ENCODE measurements at regions not wholly inside any gene's neighbourhood (a gene's known extent, or its start where the extent isn't known, plus 50 kb on each side); places are given as distances from the start of the nearest gene placed in this dataset.

DNA sequence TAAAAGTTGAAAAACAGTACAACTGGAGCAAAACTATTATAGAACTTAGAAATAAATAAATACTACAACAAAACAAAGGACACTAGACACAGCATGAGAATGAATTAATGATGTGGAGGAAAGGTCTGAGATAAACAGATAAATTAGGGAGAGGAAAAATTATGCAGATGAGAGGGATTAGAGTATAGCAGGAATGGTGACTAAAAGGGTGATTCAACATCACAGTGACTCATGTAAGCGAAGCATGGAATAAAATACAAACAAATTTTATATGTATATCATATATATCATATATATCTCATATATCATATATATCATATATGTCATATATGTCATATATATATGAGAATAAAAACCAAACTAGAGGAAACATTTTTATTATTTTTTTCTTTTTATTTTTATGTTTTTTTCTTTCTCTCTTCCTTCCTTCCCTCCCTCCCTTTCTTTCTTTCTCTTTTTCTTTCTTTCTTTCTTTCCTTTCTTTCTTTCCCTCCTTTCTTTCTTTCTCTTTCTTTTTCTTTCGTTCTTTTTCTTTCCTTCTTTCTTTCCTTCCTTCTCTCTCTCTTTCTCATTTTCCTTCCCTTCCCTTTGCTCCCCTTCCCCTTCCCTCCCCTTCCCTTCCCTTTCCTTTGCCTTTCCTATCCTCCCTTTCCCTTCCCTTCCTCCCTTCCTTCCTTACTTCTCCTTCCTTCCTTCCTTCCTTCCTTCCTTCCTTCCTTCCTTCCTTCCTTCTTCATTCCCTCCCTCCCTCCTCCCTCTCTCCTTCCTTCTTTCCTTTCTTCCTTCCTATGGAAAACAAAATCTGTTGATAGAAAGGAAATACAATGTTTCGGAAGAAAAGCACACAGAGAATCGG is 1014.6 kb downstream of the GRIK2 start:
- no peak for DNase-seq (ENCODE audit: low read depth)

DNA sequence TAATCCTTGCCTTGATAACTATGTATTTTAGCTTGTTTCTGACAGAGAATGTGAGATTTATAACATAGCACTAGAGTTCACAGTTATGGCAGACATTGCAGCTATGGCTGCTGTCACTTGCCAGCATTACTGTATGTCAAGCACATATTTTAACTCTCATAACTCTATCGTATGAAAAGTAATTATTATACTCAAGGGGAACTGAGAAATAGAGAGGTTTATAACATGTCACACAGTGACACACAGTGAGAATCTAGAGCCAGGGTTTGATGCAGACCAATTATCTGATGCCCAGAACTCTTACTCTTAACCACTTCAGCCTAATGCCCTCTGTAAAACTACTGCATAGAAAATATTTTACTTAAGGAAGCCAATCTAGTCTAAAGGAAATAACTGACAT is 1012.4 kb downstream of the GRIK2 start:
- DNase-seq (ENCODE audit: low read depth) = no peak

DNA sequence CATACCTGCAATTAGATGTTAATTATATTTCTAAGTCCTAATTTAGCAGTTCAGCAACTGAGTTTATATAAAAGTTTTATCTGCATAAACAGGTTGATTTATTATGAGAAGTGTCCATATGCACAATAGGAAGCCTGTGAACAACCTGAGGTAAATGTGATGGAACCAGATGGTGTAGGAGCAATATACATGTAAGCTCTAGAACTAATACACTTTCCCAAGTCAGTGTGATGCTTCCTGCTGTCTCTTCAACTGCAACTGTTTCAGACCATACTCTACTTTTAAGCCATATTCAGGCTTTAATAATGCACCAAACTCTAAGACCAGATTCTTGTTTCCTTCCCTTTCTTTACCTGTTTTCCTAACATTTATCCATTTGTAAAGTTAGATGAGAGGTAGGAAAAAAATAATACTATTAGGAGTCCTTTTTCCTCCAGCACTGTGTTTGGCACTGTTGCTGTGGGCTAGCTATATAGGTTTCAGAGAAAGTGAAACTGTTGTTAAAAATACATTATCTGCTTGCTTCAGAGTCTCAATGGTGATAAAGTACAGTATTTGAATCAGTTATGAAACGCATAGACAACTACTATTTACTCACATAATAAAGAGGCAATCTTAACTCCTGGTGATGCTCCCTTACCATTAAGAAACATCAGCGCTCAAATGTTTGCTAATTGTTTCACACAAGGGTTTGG is 1009.3 kb downstream of the GRIK2 start:
- no peak for DNase-seq (ENCODE audit: low read depth)

DNA sequence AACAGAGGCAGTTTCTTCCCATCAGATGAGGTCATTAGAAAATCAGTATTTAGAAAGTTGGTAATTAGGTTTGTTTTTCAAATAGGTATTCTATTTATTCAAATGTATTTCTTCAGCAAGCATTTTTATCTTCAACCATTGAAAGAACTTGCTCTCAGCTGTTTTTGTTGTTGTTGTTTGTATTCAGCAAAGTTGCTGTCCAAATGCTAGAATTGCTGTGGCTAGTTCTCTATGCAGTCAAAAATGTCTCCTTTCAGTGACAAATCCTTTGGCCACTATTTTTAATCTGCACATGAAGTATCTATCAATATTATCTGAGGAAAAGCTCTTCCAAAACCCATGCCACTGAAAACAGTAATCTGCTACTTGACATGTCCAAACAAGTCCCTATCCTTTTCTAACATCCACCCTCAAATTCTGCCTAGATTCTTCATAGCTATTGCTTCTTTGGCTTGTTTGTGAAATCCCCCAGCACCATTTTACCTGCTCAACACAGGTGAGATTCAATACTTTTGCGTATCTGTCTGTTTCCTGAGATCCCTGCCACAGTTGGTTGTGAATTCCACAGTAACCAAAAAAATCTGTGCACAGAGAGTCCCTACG is 1005.4 kb downstream of the GRIK2 start:
- DNase-seq (ENCODE audit: low read depth) = no peak

DNA sequence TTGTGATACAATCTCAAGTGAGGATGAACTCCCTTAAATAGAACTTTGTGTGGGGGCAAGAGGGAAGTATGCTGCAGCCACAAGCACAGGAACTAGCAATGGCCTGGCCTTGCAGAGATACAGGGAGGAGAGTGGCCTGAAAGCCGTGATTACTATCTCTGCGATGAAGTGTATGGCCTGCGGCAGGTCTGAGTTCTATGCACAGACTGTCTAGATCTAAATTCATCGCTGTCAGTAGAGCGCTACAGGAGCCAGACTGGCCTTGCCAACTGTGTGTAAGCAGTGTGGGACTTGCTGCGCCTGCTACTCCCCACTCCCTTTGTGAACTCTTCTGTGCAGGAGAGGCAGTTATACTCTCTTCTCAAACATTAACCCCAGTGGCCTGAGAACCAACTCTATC is 997.0 kb downstream of the GRIK2 start:
- DNase-seq (ENCODE audit: low read depth) = no peak

DNA sequence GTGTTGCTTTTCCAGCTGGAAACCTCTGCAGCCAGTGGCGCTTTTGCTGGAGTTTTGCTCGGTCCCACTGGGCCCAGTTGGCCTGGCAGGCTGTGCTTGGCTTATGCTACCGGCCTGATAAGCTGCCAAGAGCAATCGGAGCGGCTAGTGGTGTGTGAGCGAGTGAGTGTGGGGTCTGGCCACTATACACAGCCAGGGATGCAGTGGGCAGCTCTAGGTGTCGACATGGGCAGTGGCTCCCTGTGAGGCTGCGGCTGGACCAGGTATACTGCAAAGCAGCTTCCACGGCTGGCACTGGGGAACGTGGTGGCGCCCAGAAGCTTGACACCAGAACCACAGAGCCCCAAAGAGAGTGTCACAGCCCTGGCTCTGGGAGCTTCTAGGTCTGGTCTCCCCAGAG is 996.5 kb downstream of the GRIK2 start:
- DNase-seq (ENCODE audit: low read depth) = no peak

DNA sequence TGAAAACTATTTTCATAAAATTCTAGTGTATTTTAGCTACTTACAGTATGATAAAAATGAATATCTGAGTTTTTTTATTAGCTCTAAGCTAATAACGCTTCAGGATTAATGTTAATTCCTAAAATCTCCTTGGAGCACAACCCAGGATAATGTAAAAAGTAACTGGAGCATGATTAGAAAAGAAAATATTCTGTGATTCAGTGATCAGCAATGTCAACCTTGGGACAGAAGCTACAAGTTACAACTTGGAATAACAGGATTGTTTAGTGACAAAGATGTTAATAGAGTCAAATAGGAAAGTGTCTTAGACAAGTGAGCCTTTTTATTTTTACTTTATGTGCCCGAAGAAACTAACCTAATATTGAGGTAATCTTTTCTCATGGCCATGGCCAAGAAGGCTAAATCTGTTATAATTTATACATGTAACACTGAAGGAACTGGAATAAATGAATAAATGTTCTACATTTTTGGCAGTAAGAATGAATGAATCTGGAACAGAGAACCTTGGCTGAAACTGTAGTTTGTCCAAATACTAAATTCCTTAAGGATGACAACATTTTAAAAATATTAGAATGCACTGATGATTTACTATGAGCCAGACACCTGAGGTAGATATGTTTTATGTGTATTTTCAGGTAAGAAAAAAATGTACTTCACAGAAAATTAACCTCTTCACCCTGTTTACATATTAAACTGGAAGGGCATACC is 994.0 kb downstream of the GRIK2 start:
- no peak for DNase-seq (ENCODE audit: low read depth)

DNA sequence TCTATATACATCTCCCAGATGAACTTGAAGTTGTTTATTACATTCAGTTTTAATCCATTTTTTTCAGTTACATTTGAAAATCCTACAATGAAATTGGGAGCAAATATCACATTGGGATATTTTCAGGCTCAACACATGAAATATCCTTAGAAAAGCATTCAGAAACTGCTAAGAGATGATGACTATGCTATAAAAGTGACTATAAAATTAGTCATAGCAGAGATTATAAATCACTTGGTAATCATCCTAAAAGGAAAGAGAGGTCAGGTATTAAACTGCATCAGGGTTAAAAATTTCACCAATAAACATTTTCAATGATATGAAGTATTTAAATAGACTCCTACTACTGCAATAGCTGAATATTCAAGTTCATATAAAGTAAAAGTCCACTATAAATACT is 987.7 kb downstream of the GRIK2 start:
- no peak for DNase-seq (ENCODE audit: low read depth)

DNA sequence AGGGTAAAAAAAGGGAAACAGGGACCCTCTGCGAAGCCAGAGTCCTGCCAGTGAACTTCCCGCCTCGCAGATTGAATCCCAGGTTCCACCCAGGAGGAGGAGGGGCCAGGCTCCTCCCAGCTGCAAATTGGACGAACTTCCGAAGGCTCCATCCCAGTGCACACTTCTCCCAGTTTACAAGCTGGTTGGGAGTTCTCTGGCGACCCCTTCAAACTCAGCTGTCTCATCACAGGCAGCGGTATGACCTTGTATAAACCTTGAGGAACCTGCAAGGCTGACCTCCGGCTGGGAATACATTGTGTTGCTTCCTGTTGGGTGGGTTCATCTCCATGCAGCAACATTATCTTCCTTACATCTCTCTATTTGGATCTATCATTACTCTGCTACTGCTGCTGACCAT is 962.7 kb downstream of the GRIK2 start:
- no peak for DNase-seq (ENCODE audit: low read depth)

DNA sequence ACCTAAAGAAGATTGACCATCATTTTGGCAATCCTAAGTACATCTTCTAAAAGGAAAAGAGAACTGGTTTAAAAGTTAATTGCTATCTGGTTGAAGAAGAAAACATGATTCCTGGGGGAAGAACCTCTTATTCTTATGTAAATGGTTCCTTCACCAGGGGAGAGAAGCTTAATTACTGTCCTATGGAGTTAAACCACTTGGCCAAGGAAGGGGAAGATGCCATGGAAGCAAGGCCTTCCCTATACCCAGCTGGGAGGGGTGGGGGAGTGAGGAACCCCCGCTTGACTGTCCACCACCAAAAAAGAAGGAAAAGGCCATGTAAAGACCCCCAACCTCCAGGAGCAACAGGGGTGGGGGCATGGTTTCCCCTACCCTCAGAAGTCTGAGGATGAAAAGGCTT is 962.1 kb downstream of the GRIK2 start:
- DNase-seq (ENCODE audit: low read depth) = no peak

DNA sequence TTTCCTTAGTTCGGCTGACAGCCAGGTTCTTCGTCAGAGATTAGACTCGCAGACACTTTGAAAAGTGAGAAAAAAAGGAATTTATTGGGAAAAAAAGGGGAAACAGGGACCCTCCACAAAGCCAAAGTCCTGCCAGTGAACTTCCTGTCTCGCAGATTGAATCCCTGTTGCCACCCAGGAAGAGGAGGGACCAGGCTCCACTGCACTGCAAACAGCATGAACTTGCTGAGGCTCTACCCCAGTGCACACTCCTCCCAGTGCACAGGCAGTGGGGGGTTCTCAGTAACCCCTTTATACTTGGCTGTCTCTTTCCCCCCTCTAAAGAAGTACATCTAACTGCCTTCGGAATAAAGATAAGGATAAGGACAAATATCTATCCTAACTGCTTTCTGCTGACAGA is 959.0 kb downstream of the GRIK2 start:
- no peak for DNase-seq (ENCODE audit: low read depth)

DNA sequence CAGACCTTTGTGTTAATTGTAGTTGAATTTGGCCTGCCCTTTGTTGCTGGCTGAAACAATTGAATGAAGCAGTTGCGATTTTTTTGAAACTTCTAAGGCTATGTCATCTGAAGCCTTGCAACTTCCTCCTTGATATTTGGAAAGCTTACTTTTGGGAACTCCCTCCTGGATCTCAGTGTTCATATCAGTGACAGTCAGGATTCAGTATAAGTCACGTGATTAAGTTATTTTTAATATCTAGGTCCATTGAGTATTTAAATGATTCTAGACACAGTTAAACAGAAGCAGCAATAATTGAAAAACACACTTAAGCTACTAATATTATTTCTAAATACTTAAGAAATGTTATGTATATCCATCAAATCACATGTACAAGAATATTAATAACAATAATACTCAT is 951.3 kb downstream of the GRIK2 start:
- no peak for DNase-seq (ENCODE audit: low read depth)

DNA sequence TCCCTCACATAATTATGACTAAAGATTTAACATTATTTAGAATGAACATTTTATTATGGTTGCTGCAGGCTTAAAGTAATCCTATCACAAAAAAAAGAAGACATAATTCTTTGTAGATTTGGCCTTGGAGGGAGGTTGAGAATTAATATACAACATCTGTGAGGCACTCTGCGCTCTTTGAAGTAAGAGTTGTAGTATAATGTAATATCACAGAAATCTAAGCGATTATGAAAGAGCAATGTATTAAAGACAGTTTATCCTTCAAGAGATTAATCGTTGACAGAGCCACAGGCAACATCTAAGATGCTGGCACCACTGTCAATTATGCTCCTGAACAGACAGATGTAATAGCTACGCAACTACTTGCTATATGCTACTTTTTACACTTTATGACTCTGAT is 946.8 kb downstream of the GRIK2 start:
- DNase-seq (ENCODE audit: low read depth) = no peak

DNA sequence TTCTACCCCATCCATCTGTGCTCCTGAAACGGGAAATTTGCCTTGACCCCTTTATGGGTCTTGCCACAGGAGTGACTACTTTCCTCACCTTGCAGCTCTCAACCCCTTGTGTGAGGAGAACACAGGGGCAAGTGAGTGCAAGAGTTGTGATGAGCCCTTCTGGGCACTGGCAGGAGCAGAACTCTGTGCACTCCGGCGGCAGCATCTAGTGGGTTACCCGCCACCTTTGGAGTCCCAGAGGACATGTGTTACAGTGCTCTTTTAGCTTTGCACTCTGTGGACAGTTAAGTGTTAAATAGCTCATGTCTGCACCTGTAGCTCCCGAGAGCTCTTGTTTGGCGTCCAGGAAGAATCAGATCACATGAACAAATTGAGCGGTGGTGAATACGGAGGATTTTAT is 940.2 kb downstream of the GRIK2 start:
- DNase-seq (ENCODE audit: low read depth) = no peak

DNA sequence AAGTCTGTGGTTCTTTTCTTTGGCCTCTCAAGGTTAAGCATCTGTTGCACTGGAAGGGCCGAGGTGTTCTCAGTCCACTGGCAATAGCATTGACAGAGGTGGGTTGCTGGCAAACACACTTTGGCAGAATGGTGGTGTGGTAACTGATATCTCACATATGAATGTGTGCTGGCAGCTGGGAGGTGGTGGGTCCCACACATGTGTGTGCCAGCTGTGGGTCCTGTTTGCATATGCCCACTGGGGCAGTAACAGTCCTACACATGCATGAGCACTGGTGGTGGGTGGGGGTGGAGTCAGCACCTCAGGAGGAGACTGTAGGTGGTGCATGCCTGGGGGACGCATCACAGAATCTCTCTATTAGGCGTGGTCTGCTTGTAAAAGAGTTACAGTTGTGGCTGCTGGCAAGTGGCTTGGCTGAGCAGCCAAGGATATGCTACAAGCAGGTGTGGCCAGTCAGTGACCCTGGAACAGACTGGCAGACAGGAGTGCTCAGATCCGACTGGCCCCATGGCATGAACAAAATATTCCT is 934.3 kb downstream of the GRIK2 start:
- no peak for DNase-seq (ENCODE audit: low read depth)

DNA sequence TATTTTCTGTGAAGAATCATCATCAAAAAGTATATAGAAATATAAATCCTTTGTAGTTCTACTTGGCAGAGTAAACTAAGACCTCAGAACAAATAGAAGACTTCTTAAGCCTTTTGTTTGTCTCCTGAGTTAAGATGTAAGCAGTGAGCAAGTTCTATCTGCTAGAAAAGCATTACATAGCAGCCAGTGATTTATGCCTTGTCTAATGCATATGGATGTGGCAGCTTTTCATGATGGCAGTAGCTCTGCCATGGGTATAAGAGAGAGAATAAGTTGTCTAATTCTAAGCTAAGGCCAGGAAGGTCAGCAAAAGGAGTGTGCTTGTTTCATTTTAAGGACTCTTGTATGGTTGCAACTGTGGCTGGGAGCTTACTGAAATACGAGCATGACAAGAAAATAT is 920.2 kb downstream of the GRIK2 start:
- DNase-seq (ENCODE audit: low read depth) = no peak

DNA sequence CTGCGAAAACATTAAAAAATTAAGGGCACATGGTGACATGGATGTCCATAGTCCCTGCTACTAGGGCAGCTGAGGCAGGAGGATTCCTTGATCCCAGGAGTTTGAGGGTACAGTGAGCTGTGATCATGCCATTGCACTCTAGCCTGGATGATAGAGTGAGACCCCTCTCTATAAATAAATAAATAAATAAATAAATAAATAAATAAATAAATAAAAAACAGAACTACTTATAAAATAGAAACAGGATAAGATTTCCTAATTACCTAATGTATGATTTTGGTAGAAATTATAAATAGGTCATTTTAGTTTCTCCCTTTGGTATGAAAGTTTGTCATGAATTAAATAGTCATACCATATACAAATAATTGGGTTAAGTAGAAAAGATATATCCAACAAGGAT is 916.2 kb downstream of the GRIK2 start:
- DNase-seq (ENCODE audit: low read depth) = no peak

DNA sequence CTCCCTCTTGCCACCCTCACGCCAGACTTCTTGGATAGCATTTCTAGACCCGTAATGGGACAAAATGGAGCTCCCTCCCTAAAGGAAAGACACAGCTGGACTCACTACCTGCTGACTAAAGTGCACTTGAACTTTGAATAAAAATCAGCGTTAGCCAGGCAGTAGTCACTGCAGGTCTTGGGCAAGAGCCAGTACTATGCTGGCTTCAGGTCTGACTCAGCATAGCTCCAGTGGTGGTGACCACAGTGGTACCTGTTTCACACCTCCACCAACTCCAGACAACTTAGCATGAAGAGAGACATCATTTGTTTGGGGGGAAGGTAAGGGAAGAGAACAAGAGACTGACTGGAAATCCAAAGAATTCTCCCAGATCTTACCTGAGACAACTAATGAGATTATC is 906.8 kb downstream of the GRIK2 start:
- no peak for DNase-seq (ENCODE audit: low read depth)

DNA sequence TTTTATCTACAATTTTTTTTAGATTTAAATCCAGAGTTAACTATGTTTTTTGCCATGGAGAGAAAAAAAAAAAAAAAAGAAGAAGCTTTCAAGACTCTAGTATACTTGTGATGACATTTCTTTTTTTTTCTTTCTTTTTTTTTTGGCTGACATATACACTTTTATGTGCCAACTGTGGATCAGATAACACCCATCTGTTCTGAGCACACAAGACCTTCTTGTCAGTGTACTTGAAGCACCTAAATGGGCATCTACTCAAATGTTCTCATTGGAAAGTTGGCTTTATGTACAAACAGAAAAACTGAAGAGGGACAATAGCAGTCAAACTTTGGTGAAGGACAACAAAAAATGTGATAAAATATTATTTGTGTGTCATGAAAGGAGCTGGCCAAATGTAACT is 904.5 kb downstream of the GRIK2 start:
- no peak for DNase-seq (ENCODE audit: low read depth)

Measured in non-pigmented ciliary epithelial cell (primary cell).